ENCODE measurements at regions not wholly inside any gene's neighbourhood (a gene's known extent, or its start where the extent isn't known, plus 50 kb on each side); places are given as distances from the start of the nearest gene placed in this dataset.

DNA sequence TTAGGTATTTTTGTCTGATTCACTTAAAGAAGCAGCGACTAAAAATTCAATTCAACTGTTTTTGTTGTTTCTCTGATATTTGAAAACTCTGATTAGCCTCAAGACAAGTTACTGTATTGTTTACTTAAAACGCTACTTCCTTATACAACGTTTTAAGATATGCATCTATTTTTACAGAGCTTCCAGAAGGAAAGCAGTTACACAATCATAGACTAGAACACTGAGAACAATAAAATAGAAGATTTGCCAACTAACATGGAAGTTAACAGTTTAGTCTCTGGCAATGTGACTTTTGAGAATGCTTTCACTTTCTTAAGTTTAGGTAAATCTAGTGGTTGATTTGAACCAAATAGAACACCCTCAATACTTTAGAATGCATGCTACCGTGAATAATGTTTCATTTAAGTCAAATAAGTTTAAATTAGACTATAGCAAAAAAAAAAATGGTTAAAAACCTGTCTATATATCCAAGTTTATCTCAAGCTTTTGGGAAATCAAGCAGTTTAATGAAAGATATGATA is 614.8 kb downstream of the DACH1 start:
- Histone ChIP-seq H3K4me3 (replicated peaks in 1 of 3; ENCODE audit: insufficient read depth in 1 of 3, low read depth in 1 of 3, low read length in 3 of 3) (peak overlapping the region in 1 of 3 experiments; percentile 8), H3K27ac (ENCODE audit: insufficient read depth, low read depth, low read length) (peak overlapping the region; percentile 48), H3K36me3 (ENCODE audit: control insufficient read depth in 2 of 2, extremely low read depth in 1 of 2, insufficient read depth in 2 of 2, low read length in 2 of 2) (no peaks in the 10 kb centered on the region), H3K79me2 (ENCODE audit: control insufficient read depth, insufficient read depth, low read length) (no peaks in the 10 kb centered on the region), H3K9ac (replicated peaks; ENCODE audit: extremely low read depth, insufficient read depth, low read length) (peak overlapping the region; percentile 35), H3K9me3 (replicated peaks; ENCODE audit: control insufficient read depth, insufficient read depth, low read length) (no peaks in the 10 kb centered on the region), H3K9me1 (replicated peaks; ENCODE audit: control insufficient read depth, extremely low read depth, insufficient read depth, low read length) (no peaks in the 10 kb centered on the region), H3K27me3 (ENCODE audit: control insufficient read depth in 2 of 2, insufficient read depth in 2 of 2, low read length in 2 of 2) (no peaks in the 10 kb centered on the region), H2AFZ (ENCODE audit: low read depth, low read length) (peak overlapping the region; percentile 81), H3K4me2 (ENCODE audit: insufficient read depth, low read length) (peak overlapping the region; percentile 81), H3K4me1 (ENCODE audit: control insufficient read depth, extremely low read depth, insufficient read depth, low read length) (peaks cover 31% of the 10 kb centered on the region), H4K20me1 (replicated peaks; ENCODE audit: control insufficient read depth, extremely low read depth, insufficient read depth, low read length) (no peaks in the 10 kb centered on the region)
- POLR2A ChIA-PET, result no interaction called here
- TF ChIP-seq MAX (IDR thresholded peaks at IDR 0.05; ENCODE audit: insufficient read depth, insufficient read length), result no peak
- TF ChIP-seq FOS (IDR thresholded peaks at IDR 0.05; ENCODE audit: borderline replicate concordance, insufficient read depth, low read length), result no peak
- TF ChIP-seq MYC (IDR thresholded peaks at IDR 0.05; ENCODE audit: low read depth, low read length), result no peak
- TF ChIP-seq, protein P1, sequence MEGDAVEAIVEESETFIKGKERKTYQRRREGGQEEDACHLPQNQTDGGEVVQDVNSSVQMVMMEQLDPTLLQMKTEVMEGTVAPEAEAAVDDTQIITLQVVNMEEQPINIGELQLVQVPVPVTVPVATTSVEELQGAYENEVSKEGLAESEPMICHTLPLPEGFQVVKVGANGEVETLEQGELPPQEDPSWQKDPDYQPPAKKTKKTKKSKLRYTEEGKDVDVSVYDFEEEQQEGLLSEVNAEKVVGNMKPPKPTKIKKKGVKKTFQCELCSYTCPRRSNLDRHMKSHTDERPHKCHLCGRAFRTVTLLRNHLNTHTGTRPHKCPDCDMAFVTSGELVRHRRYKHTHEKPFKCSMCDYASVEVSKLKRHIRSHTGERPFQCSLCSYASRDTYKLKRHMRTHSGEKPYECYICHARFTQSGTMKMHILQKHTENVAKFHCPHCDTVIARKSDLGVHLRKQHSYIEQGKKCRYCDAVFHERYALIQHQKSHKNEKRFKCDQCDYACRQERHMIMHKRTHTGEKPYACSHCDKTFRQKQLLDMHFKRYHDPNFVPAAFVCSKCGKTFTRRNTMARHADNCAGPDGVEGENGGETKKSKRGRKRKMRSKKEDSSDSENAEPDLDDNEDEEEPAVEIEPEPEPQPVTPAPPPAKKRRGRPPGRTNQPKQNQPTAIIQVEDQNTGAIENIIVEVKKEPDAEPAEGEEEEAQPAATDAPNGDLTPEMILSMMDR (IDR thresholded peaks at IDR 0.05; ENCODE audit: extremely low read depth in 1 of 2, insufficient read depth in 1 of 2, low read depth in 1 of 2, low read length in 2 of 2), result no peak
- no peak for TF ChIP-seq POLR2A (IDR thresholded peaks at IDR 0.05; ENCODE audit: low read depth, low read length)
- TF ChIP-seq GATA2 (IDR thresholded peaks at IDR 0.05; ENCODE audit: insufficient read depth, insufficient read length, low read depth, low read length), result no peak
- FAIRE-seq (peak; percentile 58), DNase-seq (ENCODE audit: low read depth, low spot score) (peak; percentile 86)
- dilution Hi-C loops (cut with MboI; ENCODE audit: extremely low pct_ligation_motif_present, low sequenced_read_pairs), result no loop called here
- CTCF ChIA-PET, result interaction anchor here (0.7 to 1.7 kb wide), 6 partner anchors 9 to 626 kb away, joined by 3 to 19 read pairs (median 4); no protein-coding TSS in a partner anchor
- BruUV-seq (replicated peaks), result TSS peak; percentile 55
- intact Hi-C loops (cut with micrococcal nuclease), result loop anchor here (1.0 kb wide), 2 partner anchors 8 kb away; no protein-coding TSS in a partner anchor
